ENCODE measurements at regions not wholly inside any gene's neighbourhood (a gene's known extent, or its start where the extent isn't known, plus 50 kb on each side); places are given as distances from the start of the nearest gene placed in this dataset.

DNA sequence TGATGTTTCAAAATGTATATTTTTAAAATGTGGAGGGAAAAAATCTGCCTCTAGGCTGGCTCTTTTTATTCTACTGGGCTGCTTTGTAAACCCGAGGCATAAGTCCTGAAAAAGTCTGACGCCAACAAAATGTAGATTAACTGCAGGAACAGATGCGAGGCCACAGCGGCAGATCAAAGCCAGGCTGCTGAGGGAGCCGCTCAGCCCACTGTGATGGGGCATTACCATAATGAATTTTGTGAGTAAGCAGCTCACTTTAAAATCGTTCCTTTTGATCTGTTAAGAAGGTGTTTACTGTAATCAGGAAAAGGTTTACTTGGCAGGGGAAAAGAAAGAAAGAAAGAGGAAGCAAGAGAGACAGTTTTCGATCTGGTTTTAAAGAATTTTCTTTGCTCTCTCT lies 269.0 kb downstream of the ICOS start:
- no peak overlapping the region for H3K4me3 Mint-ChIP-seq
- H3K27me3 Mint-ChIP-seq, result peaks cover 6 to 11% of the 10 kb centered on the region in 2 donors
- no peaks in the 10 kb centered on the region for H3K4me1 Mint-ChIP-seq
- no peaks in the 10 kb centered on the region for H3K9me3 Mint-ChIP-seq
- ATAC-seq (replicated peaks) (no peak), DNase-seq (no peak)
- no peak overlapping the region for H3K27ac Mint-ChIP-seq
- H3K36me3 Mint-ChIP-seq, result no peaks in the 10 kb centered on the region

DNA sequence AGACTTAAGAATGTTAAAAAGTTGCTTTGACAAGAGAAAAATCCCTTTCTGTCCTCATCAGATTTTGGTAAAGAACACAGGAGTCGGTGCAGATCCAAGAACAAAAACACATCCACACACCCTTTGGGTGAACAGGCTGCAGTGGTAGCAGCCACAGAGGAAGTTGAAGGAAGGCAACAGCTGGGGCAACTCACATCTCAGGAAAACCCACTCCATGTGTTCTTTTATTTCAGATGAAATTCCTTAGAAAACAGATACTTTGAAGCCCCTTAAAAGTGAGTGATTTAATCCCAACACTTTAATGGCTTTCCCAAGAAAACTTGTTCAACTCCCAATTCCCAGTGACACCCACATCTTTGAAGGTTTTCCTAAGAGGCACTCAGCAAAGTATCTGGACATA lies 271.3 kb downstream of the ICOS start:
- ATAC-seq (replicated peaks) (no peak), DNase-seq (no peak)
- Mint-ChIP-seq H3K9me3 (no peaks in the 10 kb centered on the region), H3K4me3 (no peak overlapping the region), H3K36me3 (no peaks in the 10 kb centered on the region), H3K4me1 (no peaks in the 10 kb centered on the region), H3K27ac (no peak overlapping the region), H3K27me3 (peaks cover 6 to 11% of the 10 kb centered on the region in 2 donors)

DNA sequence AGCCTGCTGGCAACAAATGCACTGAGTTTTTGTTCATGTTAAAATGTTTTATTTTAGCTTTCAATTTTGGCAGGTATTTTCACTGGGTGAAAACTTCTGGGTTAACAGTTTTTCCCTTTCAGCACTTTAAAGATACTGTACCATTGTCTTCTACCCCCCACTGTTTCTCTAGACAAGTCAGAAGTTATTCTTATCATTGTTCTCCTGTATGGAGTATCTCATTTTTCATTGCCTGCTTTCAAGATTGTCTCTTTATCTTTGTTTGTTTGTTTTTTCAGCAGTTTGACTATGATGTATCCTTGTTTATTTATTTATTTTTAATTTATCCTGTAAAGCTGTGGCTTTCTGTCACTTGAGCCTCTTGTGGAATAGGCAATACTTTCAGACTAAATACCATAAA lies 277.0 kb downstream of the ICOS start:
- no peak for DNase-seq
- H3K4me3 Mint-ChIP-seq, result no peak overlapping the region
- no peaks in the 10 kb centered on the region for H3K36me3 Mint-ChIP-seq
- H3K27me3 Mint-ChIP-seq, result peaks cover 4 to 6% of the 10 kb centered on the region in 2 donors
- H3K27ac Mint-ChIP-seq, result no peak overlapping the region
- no peak for ATAC-seq (replicated peaks)
- H3K4me1 Mint-ChIP-seq, result no peaks in the 10 kb centered on the region
- H3K9me3 Mint-ChIP-seq, result peaks cover 9 to 13% of the 10 kb centered on the region in 2 donors

DNA sequence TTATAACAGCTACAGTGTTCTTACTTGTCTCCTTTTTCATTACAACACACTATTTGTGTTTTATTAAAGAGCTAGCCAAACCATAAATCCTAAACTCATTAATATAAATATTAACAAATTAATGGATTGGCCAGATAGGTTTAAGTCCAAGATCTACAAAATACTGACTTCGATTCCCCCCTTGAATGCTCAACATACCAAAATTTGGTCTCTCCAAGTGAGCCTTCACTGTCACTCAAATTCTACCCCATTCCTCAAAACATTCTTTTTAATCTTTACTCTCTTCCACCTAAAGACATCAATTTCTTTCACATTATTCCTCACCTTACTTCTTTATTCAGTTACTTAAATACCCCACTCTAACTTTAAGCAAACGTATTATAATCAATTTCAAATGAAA lies 281.5 kb downstream of the ICOS start:
- Mint-ChIP-seq H3K4me1 (no peaks in the 10 kb centered on the region), H3K36me3 (no peaks in the 10 kb centered on the region), H3K4me3 (no peak overlapping the region), H3K9me3 (peaks cover 9 to 13% of the 10 kb centered on the region in 2 donors), H3K27ac (no peak overlapping the region), H3K27me3 (peaks cover 4 to 6% of the 10 kb centered on the region in 2 donors)
- ATAC-seq (replicated peaks), result no peak
- DNase-seq, result no peak

DNA sequence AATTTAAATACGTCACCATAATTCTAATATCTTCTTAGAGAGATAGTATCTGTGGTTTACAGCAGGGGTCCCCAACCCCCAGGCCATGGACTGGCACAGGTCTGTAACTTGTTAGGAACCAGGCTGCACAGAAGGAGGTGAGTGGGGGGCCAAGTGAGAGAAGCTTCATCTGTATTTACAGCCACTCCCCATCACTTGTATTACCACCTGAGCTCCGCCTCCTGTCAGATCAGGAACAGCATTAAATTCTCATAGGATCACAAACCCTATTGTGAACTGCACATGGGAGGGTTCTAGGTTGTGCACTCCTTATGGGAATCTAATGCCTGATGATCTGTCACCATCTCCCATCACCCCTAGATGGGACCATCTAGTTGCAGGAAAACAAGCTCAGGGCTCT lies 282.6 kb downstream of the ICOS start:
- DNase-seq (no peak), ATAC-seq (replicated peaks) (no peak)
- Mint-ChIP-seq H3K36me3 (no peaks in the 10 kb centered on the region), H3K4me3 (no peak overlapping the region), H3K9me3 (peaks cover 6% of the 10 kb centered on the region in 2 donors), H3K27ac (no peak overlapping the region), H3K4me1 (no peaks in the 10 kb centered on the region), H3K27me3 (peaks cover 0 to 5% of the 10 kb centered on the region in 2 donors)

DNA sequence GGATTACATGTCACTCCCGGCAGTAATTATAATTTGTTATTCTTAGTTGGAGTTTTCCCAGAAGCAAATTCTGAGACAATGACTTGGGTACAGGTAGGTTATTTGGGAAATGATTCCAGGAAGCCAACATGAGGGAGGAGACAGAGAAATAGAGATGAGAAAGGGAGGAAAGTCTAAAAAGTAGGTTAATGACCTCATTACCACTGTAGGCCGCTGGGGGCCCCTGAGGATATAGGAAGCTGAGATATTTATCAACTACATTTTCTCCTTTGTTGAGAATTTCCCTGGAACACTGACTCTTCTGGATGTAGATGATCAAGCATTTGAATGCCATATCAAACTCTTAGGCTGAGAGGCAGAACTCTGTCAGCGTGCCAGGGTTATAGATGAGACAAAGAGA lies 284.3 kb downstream of the ICOS start:
- Mint-ChIP-seq H3K36me3 (no peaks in the 10 kb centered on the region), H3K4me1 (no peaks in the 10 kb centered on the region), H3K4me3 (no peak overlapping the region), H3K27ac (no peak overlapping the region), H3K9me3 (peaks cover 2 to 4% of the 10 kb centered on the region in 2 donors), H3K27me3 (no peaks in the 10 kb centered on the region)
- DNase-seq, result no peak
- no peak for ATAC-seq (replicated peaks)

DNA sequence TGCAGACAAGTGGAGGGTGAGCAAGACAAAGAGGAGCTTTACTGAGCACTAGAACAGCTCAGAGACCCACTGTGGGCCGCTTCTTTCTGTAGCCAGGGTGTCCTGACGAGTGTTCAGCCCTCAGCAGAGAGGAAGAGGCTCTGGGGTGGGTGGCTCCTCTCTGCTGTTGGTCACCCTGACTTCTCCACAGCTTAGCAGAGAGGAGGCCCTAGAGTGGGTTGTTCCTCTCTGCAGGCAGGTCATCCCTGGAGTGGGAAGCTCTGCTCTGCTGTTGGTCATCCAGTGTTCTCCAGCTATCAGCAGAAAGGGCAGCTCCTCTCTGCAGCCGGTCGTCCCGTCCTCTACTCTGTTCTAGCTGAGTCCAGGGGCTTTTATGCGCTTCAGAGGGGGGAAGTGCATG lies 286.5 kb downstream of the ICOS start:
- Mint-ChIP-seq H3K4me3 (no peak overlapping the region), H3K9me3 (peaks cover 2 to 3% of the 10 kb centered on the region in 2 donors), H3K36me3 (no peaks in the 10 kb centered on the region), H3K27ac (no peak overlapping the region), H3K27me3 (peaks cover 0 to 6% of the 10 kb centered on the region in 2 donors), H3K4me1 (no peaks in the 10 kb centered on the region)
- ATAC-seq (replicated peaks) (no peak), DNase-seq (no peak)

DNA sequence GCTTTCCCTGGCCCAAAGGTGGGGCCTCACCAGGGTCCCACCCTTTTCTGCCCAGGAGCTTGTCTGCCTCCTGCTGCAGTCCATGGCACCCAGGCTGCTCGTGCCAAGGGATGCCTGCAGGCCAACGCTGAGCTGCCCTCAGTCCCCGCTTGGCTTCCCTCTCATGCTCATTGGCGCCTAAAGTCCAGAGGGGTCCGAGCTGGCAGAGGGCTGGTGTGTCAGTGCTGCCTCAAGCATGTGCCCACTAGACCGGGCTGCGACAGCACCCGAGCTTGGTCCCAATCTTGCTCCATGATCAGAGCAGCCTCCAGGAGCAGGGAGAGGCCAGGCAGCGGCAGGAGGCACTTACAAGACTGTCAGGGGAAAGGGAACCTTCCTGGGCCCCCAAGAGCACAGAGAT lies 287.0 kb downstream of the ICOS start:
- no peak overlapping the region for H3K4me3 Mint-ChIP-seq
- no peaks in the 10 kb centered on the region for H3K4me1 Mint-ChIP-seq
- no peaks in the 10 kb centered on the region for H3K36me3 Mint-ChIP-seq
- no peaks in the 10 kb centered on the region for H3K9me3 Mint-ChIP-seq
- H3K27ac Mint-ChIP-seq, result no peak overlapping the region
- ATAC-seq (replicated peaks) (no peak), DNase-seq (no peak)
- H3K27me3 Mint-ChIP-seq, result peaks cover 0 to 10% of the 10 kb centered on the region in 2 donors

DNA sequence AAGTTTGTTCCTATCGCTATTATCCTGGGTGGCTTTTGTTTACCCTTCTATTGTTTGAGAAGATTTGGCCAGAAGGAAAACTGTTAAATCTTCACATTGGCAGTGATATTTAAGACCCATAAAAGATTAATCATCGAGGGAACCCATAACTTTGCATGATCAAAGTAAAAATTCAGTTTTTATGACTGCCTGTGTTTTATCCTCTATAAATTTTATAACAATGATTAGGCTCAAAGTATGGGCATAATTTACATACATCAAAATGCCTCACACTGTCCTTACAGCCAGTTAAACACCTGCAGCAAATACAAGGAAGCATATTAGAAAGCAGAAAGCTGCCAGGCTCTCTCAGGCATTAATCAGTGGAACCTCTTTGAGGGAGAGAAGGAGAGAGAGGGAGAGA lies 289.1 kb downstream of the ICOS start:
- H3K27me3 Mint-ChIP-seq, result peaks cover 5 to 23% of the 10 kb centered on the region in 2 donors
- no peaks in the 10 kb centered on the region for H3K9me3 Mint-ChIP-seq
- no peak overlapping the region for H3K27ac Mint-ChIP-seq
- no peaks in the 10 kb centered on the region for H3K36me3 Mint-ChIP-seq
- ATAC-seq (replicated peaks) (no peak), DNase-seq (no peak)
- H3K4me1 Mint-ChIP-seq, result no peaks in the 10 kb centered on the region
- no peak overlapping the region for H3K4me3 Mint-ChIP-seq

DNA sequence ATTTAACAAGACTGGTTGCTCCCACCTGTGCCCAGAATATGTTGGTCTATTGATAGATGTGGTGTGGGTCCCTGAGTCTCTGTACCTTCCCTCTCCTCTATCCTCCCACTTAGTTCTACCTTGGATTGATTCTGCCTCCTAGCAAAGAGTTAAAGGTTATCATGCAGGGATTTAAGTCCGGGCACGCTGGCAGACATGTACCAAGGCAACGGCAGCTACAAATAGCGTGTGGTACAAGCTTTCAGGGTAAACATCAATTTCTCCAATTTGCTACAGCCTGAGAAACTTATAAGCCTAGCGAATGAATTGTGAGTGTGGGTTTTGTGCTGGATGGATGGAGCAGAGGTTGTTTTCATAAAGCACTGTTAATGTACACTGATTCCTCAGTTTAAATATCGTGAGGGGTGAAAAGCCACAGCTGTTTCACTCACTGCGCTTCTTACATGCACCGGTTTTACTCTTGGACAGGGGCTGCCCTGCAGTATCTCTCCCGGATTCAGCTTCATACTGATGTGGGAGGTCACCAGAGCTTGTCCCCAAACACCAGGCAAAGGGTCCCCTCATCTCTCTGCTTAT lies 289.8 kb downstream of the ICOS start:
- Mint-ChIP-seq H3K27ac (no peak overlapping the region), H3K4me3 (no peak overlapping the region), H3K36me3 (no peaks in the 10 kb centered on the region), H3K27me3 (peaks cover 5 to 23% of the 10 kb centered on the region in 2 donors), H3K4me1 (no peaks in the 10 kb centered on the region), H3K9me3 (no peaks in the 10 kb centered on the region)
- DNase-seq (no peak), ATAC-seq (replicated peaks) (no peak)

DNA sequence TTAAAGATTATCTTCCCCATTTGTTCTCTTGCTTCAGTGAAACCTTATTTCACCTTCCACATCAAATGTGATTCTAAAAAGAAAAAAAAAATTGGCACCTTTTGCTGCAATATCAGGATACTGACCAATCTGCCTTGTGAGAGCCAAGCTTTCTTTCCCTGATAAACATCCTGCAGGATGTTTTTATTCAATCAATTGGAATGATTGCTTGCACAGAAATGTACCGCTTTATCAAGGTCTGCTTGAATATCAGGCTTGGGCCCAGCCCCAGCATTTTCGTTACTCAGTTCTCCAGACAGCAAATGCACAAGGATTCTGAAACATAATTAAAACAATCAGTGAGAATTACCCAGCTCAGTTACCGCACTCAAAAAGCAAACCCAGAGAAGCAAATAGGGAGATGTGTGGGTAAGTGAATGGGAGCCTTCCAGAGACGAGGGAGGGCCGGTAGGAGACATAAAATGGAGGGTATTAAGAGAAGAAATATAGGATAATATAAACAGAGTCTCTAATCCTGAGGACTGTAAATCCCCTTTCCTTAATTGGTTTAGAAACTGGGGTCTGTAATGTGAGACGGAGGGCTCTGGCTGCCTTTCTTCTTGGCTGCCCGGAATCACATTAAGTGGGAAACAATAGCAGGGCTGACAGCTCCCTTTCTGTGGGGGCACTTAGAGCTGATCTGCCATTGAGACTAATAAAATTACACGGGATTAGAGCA lies 291.8 kb downstream of the ICOS start:
- H3K4me1 Mint-ChIP-seq, result no peaks in the 10 kb centered on the region
- no peaks in the 10 kb centered on the region for H3K9me3 Mint-ChIP-seq
- ATAC-seq (replicated peaks) (no peak), DNase-seq (no peak)
- H3K4me3 Mint-ChIP-seq, result no peak overlapping the region
- H3K27me3 Mint-ChIP-seq, result peaks cover 5 to 23% of the 10 kb centered on the region in 2 donors
- no peaks in the 10 kb centered on the region for H3K36me3 Mint-ChIP-seq
- no peak overlapping the region for H3K27ac Mint-ChIP-seq

DNA sequence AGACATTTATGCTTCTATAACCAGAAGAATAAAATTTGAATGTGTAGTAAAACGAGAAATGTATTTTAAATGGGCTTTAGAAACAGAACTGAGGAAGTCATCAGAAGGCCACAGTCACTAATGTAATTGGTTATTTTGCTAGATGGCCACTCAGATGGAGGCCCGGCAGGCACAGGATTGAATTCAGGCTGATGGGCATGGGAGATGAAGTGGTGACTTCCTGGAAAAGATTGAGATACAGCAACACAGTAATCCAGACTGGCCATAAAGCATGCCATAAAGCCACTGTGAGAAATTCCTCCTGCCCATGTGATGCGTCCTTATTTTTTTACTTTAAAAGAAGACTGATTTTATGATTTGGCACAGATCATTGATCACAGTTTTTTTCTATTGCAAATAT lies 297.7 kb downstream of the ICOS start:
- Mint-ChIP-seq H3K4me1 (no peaks in the 10 kb centered on the region), H3K36me3 (no peaks in the 10 kb centered on the region), H3K27me3 (peaks cover 0 to 6% of the 10 kb centered on the region in 2 donors), H3K27ac (no peak overlapping the region), H3K4me3 (no peak overlapping the region), H3K9me3 (peaks cover 5 to 8% of the 10 kb centered on the region in 2 donors)
- no peak for DNase-seq
- no peak for ATAC-seq (replicated peaks)

DNA sequence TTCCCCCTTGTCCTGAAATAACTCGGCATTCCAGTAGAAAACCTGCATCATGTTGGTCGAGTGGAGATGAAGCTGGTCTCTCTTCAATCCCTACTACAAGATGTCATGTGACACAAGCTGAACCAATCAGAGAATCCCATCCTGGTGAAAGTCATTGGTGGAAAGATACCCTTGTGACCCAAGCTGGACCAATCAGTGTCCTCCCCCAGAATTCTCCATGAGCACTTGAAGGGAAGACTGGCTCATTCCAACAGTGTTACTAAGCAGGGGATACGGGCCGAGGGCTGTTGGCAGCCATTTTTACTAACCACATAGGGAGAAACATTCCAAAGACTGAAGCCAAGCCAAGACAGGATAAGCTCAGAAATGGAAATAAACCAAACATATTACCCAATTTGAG lies 298.3 kb downstream of the ICOS start:
- peaks cover 5 to 8% of the 10 kb centered on the region in 2 donors for H3K9me3 Mint-ChIP-seq
- H3K27me3 Mint-ChIP-seq, result peaks cover 0 to 3% of the 10 kb centered on the region in 2 donors
- no peak overlapping the region for H3K4me3 Mint-ChIP-seq
- H3K27ac Mint-ChIP-seq, result no peak overlapping the region
- no peaks in the 10 kb centered on the region for H3K4me1 Mint-ChIP-seq
- no peaks in the 10 kb centered on the region for H3K36me3 Mint-ChIP-seq
- DNase-seq (no peak), ATAC-seq (replicated peaks) (no peak)

DNA sequence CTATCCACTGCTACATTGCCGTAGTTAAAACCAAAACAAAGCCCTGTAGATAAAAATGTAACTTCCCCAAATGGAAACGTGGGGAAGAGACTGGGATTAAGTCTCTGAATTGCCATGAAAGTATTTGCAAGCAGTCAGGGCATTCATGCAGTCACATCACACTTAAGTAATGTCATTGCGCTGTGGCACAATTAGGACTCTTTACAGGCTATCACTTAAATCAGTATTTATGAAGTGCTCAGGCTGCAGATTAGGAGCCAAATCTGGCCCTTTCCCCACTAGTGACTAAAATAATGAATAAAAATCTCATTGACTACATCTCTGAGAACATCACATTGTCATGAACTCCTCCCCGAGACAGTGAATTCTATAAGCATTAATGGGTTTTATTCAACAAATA lies 300.9 kb downstream of the ICOS start:
- Mint-ChIP-seq H3K9me3 (peaks cover 5 to 8% of the 10 kb centered on the region in 2 donors), H3K4me1 (no peaks in the 10 kb centered on the region), H3K36me3 (no peaks in the 10 kb centered on the region), H3K27ac (no peak overlapping the region), H3K27me3 (no peaks in the 10 kb centered on the region), H3K4me3 (no peak overlapping the region)
- DNase-seq (no peak), ATAC-seq (replicated peaks) (no peak)

DNA sequence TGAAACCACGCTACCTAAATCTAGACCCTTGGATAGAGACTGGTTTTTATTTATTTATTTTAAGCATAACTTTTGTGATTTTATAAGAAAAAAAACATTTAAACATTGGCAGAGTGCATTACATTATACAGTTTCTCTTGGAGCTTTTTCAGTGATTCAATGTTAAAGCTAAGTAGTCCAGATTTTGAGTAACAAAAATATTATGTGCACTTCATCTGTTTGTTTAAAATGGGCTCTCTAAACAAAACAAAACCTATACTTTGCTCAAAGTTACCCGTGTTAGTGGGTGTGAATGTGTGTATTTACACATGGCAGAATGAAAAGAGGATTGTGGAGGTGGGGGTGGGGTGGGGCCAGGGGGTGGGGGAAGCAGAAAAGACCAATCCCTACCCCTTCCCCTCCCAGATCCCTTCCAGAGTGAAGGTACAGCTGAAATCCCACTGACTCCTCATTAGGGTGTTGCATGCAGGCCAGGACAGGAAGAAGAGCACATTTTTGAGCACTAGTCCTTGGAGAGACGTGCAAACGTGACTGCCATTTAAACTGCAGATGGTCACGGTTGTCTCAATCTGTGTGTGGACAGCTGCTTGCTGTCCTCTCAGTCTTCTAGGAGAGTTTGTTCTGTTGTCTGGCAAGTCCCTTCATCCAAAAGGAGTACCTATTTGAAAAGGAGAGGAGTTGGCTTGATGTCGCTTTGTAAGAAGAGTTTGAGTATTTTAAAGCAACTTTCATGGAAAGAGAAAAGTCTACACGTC lies 303.0 kb downstream of the ICOS start:
- no peaks in the 10 kb centered on the region for H3K27me3 Mint-ChIP-seq
- H3K9me3 Mint-ChIP-seq, result peaks cover 5 to 8% of the 10 kb centered on the region in 2 donors
- no peak overlapping the region for H3K4me3 Mint-ChIP-seq
- no peak overlapping the region for H3K27ac Mint-ChIP-seq
- DNase-seq (no peak), ATAC-seq (replicated peaks) (no peak)
- no peaks in the 10 kb centered on the region for H3K36me3 Mint-ChIP-seq
- no peaks in the 10 kb centered on the region for H3K4me1 Mint-ChIP-seq

All from stimulated activated naive B cell treated with anti-CD40 and anti-IgM and Interleukin-4, amounts not matched to agents 10 μg/mL and 1 μg/mL and 100 μg/mL, for 72 hours (primary cell).